Activated B cell treated with CpG ODN at 0.5 μM for 24 hours (primary cell): ENCODE measurements at regions not wholly inside any gene's neighbourhood (a gene's known extent, or its start where the extent isn't known, plus 50 kb on each side); places are given as distances from the start of the nearest gene placed in this dataset.

Experiments used
- ATAC-seq: fragments of 200-7000 bp; cut with Tn5 transposase; one replicate; pipeline ENCODE4 v1.10.0; 2021; ENCODE audit warnings: low read depth, mild to moderate bottlenecking, moderate library complexity
- CTCF ChIA-PET: fragments of 350-600 bp; sonication (Branson Sonifier 250); formaldehyde crosslinking; loops from one replicate; lab custom pipeline; 2021; ENCODE audit warnings: antibody characterized with exemption; lab: Charles Lee
- POLR2A ChIA-PET: fragments of 350-600 bp; sonication (Branson Sonifier 250); formaldehyde crosslinking; loops from one replicate; lab custom pipeline; 2021; ENCODE audit warnings: antibody characterized with exemption; lab: Charles Lee
- DNase-seq: peaks from one replicate; pipeline ENCODE4 v3.0.0; 2022
- H3K27ac Mint-ChIP-seq: one replicate; pipeline ENCODE4 v1.8.0; 2020; ENCODE audit warnings: mixed read lengths
- H3K27me3 Mint-ChIP-seq: one replicate; pipeline ENCODE4 v1.8.0; 2021; ENCODE audit warnings: mixed read lengths
- H3K36me3 Mint-ChIP-seq: one replicate; pipeline ENCODE4 v1.8.0; 2021; ENCODE audit warnings: low read depth, mixed read lengths
- H3K4me1 Mint-ChIP-seq: one replicate; pipeline ENCODE4 v1.8.0; 2021; ENCODE audit warnings: mixed read lengths
- H3K4me3 Mint-ChIP-seq: one replicate; pipeline ENCODE4 v1.8.0; 2020; ENCODE audit warnings: mild to moderate bottlenecking, mixed read lengths
- H3K9me3 Mint-ChIP-seq: one replicate; pipeline ENCODE4 v1.8.0; 2020; ENCODE audit warnings: mixed read lengths
- intact Hi-C: fragments of 100-400 bp; cut with micrococcal nuclease; formaldehyde crosslinking; loops from one replicate; pipeline ENCODE4 v1.15.1; 2024
- TF ChIP-seq, protein P1 (sequence below): fragments of 200-600 bp; IDR thresholded peaks from one replicate; pipeline ENCODE4 v1.8.0; 2022; ENCODE audit warnings: antibody characterized with exemption, mild to moderate bottlenecking

DNA sequence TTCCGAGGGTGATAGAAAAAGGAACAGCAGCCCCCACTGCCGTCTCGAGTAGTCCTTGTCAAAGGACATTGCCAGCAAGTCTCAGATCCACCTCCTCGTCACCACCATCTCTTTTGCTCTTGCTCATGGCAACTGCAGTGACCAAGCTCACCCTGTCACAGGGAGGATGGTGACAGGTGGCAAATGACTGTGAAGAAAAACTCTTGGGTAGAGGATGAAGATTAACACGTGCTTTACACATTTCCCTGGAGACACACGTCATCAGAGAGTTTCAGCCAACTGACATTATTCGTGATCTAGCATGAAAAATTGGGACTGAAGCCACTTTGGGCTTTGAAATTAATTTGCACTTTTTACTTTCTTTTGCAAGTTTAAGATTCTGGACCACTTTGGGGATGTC, 174.3 kb downstream of the EBLN2 start:
- Mint-ChIP-seq H3K4me3 (no peak overlapping the region), H3K27ac (no peak overlapping the region), H3K4me1 (no peaks in the 10 kb centered on the region), H3K9me3 (no peaks in the 10 kb centered on the region), H3K36me3 (no peaks in the 10 kb centered on the region), H3K27me3 (no peaks in the 10 kb centered on the region)
- ATAC-seq = no peak
- TF ChIP-seq, protein P1, sequence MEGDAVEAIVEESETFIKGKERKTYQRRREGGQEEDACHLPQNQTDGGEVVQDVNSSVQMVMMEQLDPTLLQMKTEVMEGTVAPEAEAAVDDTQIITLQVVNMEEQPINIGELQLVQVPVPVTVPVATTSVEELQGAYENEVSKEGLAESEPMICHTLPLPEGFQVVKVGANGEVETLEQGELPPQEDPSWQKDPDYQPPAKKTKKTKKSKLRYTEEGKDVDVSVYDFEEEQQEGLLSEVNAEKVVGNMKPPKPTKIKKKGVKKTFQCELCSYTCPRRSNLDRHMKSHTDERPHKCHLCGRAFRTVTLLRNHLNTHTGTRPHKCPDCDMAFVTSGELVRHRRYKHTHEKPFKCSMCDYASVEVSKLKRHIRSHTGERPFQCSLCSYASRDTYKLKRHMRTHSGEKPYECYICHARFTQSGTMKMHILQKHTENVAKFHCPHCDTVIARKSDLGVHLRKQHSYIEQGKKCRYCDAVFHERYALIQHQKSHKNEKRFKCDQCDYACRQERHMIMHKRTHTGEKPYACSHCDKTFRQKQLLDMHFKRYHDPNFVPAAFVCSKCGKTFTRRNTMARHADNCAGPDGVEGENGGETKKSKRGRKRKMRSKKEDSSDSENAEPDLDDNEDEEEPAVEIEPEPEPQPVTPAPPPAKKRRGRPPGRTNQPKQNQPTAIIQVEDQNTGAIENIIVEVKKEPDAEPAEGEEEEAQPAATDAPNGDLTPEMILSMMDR = no peak
- CTCF ChIA-PET = no interaction called here
- POLR2A ChIA-PET = no interaction called here
- DNase-seq = no peak
- intact Hi-C loops = no loop called here

DNA sequence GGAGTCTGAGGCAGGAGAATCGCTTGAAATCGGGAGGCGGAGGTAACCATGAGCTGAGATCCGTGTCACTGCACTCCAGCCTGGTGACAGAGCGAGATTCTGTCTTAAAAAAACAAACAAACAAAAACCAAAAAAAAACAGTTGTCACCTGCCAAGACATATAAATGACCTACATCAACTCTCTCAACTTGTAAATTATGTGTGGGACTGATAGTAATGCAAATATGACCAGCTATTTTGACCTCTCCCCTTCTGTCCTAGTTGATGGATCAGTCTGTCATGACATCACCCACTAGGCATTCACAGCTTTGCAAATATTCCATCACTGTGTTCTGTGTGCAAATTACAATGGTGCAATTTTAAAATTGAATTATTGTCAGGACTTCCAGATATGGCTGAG, 175.4 kb downstream of the EBLN2 start:
- Mint-ChIP-seq H3K27ac (no peak overlapping the region), H3K36me3 (no peaks in the 10 kb centered on the region), H3K4me3 (no peak overlapping the region), H3K9me3 (no peaks in the 10 kb centered on the region), H3K27me3 (no peaks in the 10 kb centered on the region), H3K4me1 (no peaks in the 10 kb centered on the region)
- POLR2A ChIA-PET = no interaction called here
- no peak for ATAC-seq
- intact Hi-C loops = no loop called here
- TF ChIP-seq, protein P1 = no peak
- CTCF ChIA-PET = no interaction called here
- no peak for DNase-seq

DNA sequence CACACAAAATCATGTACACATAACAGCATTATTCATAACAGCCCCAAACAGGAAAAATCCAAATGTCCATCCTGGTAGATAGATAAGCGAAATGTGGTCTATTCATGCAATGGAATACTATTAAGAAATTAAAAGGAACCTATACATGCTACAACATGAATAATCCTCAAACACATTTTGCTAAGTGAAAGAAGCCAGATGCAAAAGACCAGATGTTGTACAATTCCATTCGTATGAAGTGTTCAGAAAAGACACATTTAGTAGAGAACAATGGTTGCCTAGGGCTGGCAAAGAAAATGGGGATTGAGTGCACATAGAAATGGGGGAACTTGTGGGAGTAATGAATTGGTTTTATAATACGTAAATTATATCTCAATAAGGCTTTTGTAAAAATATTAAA, 182.3 kb downstream of the EBLN2 start:
- H3K36me3 Mint-ChIP-seq = no peaks in the 10 kb centered on the region
- no peak for ATAC-seq

DNA sequence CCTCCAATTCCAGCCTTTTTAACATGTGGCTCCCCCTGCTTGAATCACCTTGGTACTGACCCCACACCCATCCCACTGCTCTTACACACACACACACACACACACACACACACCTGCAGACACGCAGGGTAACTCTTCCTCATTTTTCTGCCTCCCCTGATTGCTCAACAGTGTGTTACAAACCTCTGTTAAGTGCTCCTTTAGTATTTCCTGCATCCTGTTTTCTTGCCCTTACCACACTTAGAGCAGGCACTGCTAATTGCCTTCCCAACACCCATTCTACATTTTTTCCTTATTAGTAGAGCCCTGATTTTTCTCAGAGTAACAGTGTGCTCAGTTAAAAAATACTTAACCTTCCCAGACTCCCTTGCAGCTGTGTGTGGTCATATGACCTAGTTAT, 184.0 kb downstream of the EBLN2 start:
- H3K4me1 Mint-ChIP-seq = no peaks in the 10 kb centered on the region
- H3K27me3 Mint-ChIP-seq = no peaks in the 10 kb centered on the region
- ChIA-PET CTCF (no interaction called here), POLR2A (no interaction called here)
- H3K36me3 Mint-ChIP-seq = no peaks in the 10 kb centered on the region
- ATAC-seq (no peak), DNase-seq (no peak)
- H3K9me3 Mint-ChIP-seq = peaks cover 3% of the 10 kb centered on the region
- intact Hi-C loops = no loop called here
- no peak overlapping the region for H3K4me3 Mint-ChIP-seq
- TF ChIP-seq, protein P1 = no peak
- no peak overlapping the region for H3K27ac Mint-ChIP-seq

More for the DNA sequence above, 182.3 kb downstream of the EBLN2 start:
- Mint-ChIP-seq H3K4me1 (no peaks in the 10 kb centered on the region), H3K9me3 (peaks cover 3% of the 10 kb centered on the region), H3K4me3 (no peak overlapping the region), H3K27ac (no peak overlapping the region), H3K27me3 (no peaks in the 10 kb centered on the region)
- POLR2A ChIA-PET = no interaction called here
- intact Hi-C loops = no loop called here
- no peak for DNase-seq
- TF ChIP-seq, protein P1 = no peak
- CTCF ChIA-PET = no interaction called here

DNA sequence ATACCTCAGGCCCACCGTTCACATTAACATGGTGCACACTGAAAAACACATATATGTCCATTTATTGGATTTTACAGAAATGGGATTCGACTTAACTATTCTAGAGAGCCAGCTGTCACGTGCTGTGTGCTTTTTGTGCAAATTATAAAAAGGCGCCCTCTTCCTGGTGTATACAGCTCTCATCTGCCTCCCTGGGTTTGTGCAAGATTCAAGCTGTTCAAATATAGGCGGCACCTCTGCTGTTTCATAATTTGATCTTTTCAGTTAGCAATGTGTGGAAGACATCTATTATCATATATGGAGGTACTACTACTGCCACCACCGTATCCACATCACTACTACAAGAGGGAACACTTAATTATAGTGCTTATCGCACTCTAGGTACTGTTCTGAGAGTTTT, 187.6 kb downstream of the EBLN2 start:
- CTCF ChIA-PET = no interaction called here
- Mint-ChIP-seq H3K4me3 (no peak overlapping the region), H3K27ac (no peak overlapping the region), H3K36me3 (no peaks in the 10 kb centered on the region), H3K4me1 (no peaks in the 10 kb centered on the region), H3K27me3 (peaks cover 2% of the 10 kb centered on the region), H3K9me3 (peaks cover 3% of the 10 kb centered on the region)
- TF ChIP-seq, protein P1 = no peak
- POLR2A ChIA-PET = no interaction called here
- intact Hi-C loops = no loop called here
- DNase-seq = no peak
- ATAC-seq = no peak
